Activated naive CD8-positive, alpha-beta T cell treated with anti-CD3 and anti-CD28 coated beads, Interleukin-2, amount 50 U/mL, for 24 hours (primary cell): ENCODE measurements at regions not wholly inside any gene's neighbourhood (a gene's known extent, or its start where the extent isn't known, plus 50 kb on each side); places are given as distances from the start of the nearest gene placed in this dataset.
"Not testable (repeated sequence)": the region's sequence is repeated elsewhere in the genome, so short reads cannot be mapped to it uniquely, and the experiment has no call there.

ENCODE experiments used
- ATAC-seq: fragments of 150-1000 bp; cut with Tn5 transposase; one replicate; pipeline ENCODE4 v1.10.0; 2021
- DNase-seq: peaks from one replicate; pipeline ENCODE4 v3.0.0; 2021
- H3K27ac Mint-ChIP-seq: one replicate; pipeline ENCODE4 v1.8.0; 2021; ENCODE audit warnings: mild to moderate bottlenecking, mixed read lengths
- H3K27me3 Mint-ChIP-seq: one replicate; pipeline ENCODE4 v1.8.0; 2021; ENCODE audit warnings: mixed read lengths
- H3K36me3 Mint-ChIP-seq: one replicate; pipeline ENCODE4 v1.8.0; 2021; ENCODE audit warnings: low read depth, mixed read lengths
- H3K4me1 Mint-ChIP-seq: one replicate; pipeline ENCODE4 v1.8.0; 2021; ENCODE audit warnings: mixed read lengths
- H3K4me3 Mint-ChIP-seq: one replicate; pipeline ENCODE4 v1.8.0; 2021; ENCODE audit warnings: mild to moderate bottlenecking, moderate library complexity, mixed read lengths
- H3K9me3 Mint-ChIP-seq: one replicate; pipeline ENCODE4 v1.8.0; 2021; ENCODE audit warnings: mixed read lengths

DNA sequence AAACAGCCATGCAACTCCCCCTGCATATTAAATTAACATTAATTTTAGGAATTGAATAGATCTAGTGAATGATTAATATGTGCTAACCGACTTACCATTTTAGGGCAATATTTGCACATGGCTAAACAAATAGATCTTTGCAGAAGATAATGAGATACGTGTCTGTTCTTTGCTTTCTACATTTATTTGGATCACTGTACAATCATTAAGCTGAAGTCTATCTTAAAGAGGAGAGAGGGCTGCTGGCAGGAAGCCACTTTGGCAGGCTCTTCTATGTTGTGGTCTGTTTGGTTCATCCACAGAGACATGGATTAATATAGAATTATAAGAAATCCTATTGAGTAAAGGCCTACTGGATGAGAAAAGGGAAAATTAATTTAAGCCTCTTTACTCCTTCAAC is 318.5 kb downstream of the ANKRD30B start:
- not testable (repeated sequence) for H3K4me3 Mint-ChIP-seq, H3K9me3 Mint-ChIP-seq, H3K4me1 Mint-ChIP-seq, H3K27ac Mint-ChIP-seq, H3K27me3 Mint-ChIP-seq, DNase-seq, ATAC-seq, H3K36me3 Mint-ChIP-seq

DNA sequence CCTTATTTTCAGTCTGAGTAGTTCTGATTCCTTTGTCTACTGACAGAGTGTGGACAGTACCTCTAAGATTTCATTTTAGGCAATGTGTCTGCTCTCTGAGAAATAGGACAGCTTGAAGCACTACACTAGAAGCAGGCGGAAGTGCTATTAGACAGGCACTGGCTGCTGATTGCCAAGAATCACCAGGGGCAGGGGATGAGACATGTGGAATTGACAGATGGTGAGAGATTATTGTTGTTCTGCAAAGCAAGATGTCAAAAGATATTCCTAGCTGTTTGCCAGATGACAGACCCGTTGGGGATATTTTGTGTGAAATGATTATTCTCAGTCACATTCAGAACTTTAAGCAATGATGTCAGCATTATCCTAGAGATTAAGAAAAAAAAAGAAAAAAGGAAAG is 323.3 kb downstream of the ANKRD30B start:
- H3K4me3 Mint-ChIP-seq, H3K9me3 Mint-ChIP-seq, H3K4me1 Mint-ChIP-seq, ATAC-seq, H3K36me3 Mint-ChIP-seq, DNase-seq, H3K27me3 Mint-ChIP-seq, H3K27ac Mint-ChIP-seq: not testable (repeated sequence)
